ENCODE measurements at regions not wholly inside any gene's neighbourhood (a gene's known extent, or its start where the extent isn't known, plus 50 kb on each side); places are given as distances from the start of the nearest gene placed in this dataset.
"Not testable (repeated sequence)": the region's sequence is repeated elsewhere in the genome, so short reads cannot be mapped to it uniquely, and the experiment has no call there.

DNA sequence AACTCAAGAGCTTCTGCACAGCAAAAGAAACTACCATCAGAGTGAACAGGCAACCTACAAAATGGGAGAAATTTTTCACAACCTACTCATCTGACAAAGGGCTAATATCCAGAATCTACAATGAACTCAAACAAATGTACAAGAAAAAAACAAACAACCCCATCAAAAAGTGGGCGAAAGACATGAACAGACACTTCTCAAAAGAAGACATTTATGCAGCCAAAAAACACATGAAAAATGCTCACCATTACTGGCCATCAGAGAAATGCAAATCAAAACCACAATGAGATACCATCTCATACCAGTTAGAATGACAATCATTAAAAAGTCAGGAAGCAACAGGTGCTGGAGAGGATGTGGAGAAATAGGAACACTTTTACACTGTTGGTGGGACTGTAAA is 83.6 kb downstream of the MTX3 start:
- TF ChIP-seq, protein P1, sequence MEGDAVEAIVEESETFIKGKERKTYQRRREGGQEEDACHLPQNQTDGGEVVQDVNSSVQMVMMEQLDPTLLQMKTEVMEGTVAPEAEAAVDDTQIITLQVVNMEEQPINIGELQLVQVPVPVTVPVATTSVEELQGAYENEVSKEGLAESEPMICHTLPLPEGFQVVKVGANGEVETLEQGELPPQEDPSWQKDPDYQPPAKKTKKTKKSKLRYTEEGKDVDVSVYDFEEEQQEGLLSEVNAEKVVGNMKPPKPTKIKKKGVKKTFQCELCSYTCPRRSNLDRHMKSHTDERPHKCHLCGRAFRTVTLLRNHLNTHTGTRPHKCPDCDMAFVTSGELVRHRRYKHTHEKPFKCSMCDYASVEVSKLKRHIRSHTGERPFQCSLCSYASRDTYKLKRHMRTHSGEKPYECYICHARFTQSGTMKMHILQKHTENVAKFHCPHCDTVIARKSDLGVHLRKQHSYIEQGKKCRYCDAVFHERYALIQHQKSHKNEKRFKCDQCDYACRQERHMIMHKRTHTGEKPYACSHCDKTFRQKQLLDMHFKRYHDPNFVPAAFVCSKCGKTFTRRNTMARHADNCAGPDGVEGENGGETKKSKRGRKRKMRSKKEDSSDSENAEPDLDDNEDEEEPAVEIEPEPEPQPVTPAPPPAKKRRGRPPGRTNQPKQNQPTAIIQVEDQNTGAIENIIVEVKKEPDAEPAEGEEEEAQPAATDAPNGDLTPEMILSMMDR (IDR thresholded peaks at IDR 0.05; ENCODE audit: borderline replicate concordance, extremely low read depth, low read length, poor library complexity, severe bottlenecking), result not testable (repeated sequence)
- not testable (repeated sequence) for TF ChIP-seq EZH2 (IDR thresholded peaks at IDR 0.05; ENCODE audit: borderline replicate concordance, low read depth, low read length, severe bottlenecking)

Data from DND-41 (cell line).